ENCODE measurements at regions not wholly inside any gene's neighbourhood (a gene's known extent, or its start where the extent isn't known, plus 50 kb on each side); places are given as distances from the start of the nearest gene placed in this dataset.
A peak's percentile ranks its signal among the peaks of the same experiment; 100 is the strongest.

GRCh38 chr6:6420107-6420506 is 99.6 kb upstream of the F13A1 start:
- no peak overlapping the region for H3K4me3 ChIP-seq
- no peak overlapping the region for H3K27ac ChIP-seq
- H3K4me1 ChIP-seq = peaks cover 0 to 4% of the 10 kb centered on the region in 2 donors
- peaks cover 0 to 17% of the 10 kb centered on the region in 2 donors for H3K9me3 ChIP-seq
- ATAC-seq = no peak
- DNase-seq = no peak
- intact Hi-C loops (cut with DNase I) = no loop called here
- H3K36me3 ChIP-seq = no peaks in the 10 kb centered on the region
- TF ChIP-seq CTCF (IDR thresholded peaks at IDR 0.05) = no peak
- H3K27me3 ChIP-seq = no peaks in the 10 kb centered on the region

- no peaks in the 10 kb centered on the region for H3K9me3 ChIP-seq
- H3K27me3 ChIP-seq = no peaks in the 10 kb centered on the region
- DNase-seq = no peak
- TF ChIP-seq CTCF (IDR thresholded peaks at IDR 0.05) = no peak
- no peak for ATAC-seq
- intact Hi-C loops (cut with DNase I) = no loop called here
- H3K4me3 ChIP-seq = no peak overlapping the region
- no peaks in the 10 kb centered on the region for H3K36me3 ChIP-seq
- H3K4me1 ChIP-seq = no peaks in the 10 kb centered on the region
- H3K27ac ChIP-seq = no peak overlapping the region
Measured at GRCh38 chr6:6434151-6434550, 113.7 kb upstream of the F13A1 start.

GRCh38 chr6:6434723-6435122 is 114.3 kb upstream of the F13A1 start:
- Histone ChIP-seq H3K4me3 (no peak overlapping the region), H3K4me1 (no peaks in the 10 kb centered on the region), H3K27ac (no peak overlapping the region), H3K27me3 (no peaks in the 10 kb centered on the region), H3K36me3 (no peaks in the 10 kb centered on the region), H3K9me3 (no peaks in the 10 kb centered on the region)
- ATAC-seq (no peak), DNase-seq (no peak)
- intact Hi-C loops (cut with DNase I) = no loop called here
- no peak for TF ChIP-seq CTCF (IDR thresholded peaks at IDR 0.05)

- no peaks in the 10 kb centered on the region for H3K27me3 ChIP-seq
- H3K27ac ChIP-seq = no peak overlapping the region
- H3K36me3 ChIP-seq = no peaks in the 10 kb centered on the region
- DNase-seq (no peak), ATAC-seq (no peak)
- H3K4me3 ChIP-seq = no peak overlapping the region
- no peak for TF ChIP-seq CTCF (IDR thresholded peaks at IDR 0.05)
- H3K9me3 ChIP-seq = peaks cover 0 to 1% of the 10 kb centered on the region in 2 donors
- intact Hi-C loops (cut with DNase I) = no loop called here
- no peaks in the 10 kb centered on the region for H3K4me1 ChIP-seq
Measured at GRCh38 chr6:6436366-6436765, 115.9 kb upstream of the F13A1 start.

GRCh38 chr6:6436946-6437345 is 116.5 kb upstream of the F13A1 start:
- H3K27me3 ChIP-seq = no peaks in the 10 kb centered on the region
- DNase-seq = peak in 1 of 4 donors; percentile 7
- H3K4me3 ChIP-seq = no peak overlapping the region
- H3K27ac ChIP-seq = no peak overlapping the region
- peaks cover 0 to 3% of the 10 kb centered on the region in 2 donors for H3K9me3 ChIP-seq
- no peak for TF ChIP-seq CTCF (IDR thresholded peaks at IDR 0.05)
- no peaks in the 10 kb centered on the region for H3K36me3 ChIP-seq
- no peaks in the 10 kb centered on the region for H3K4me1 ChIP-seq
- intact Hi-C loops (cut with DNase I) = no loop called here
- no peak for ATAC-seq
